AG04450 (cell line): ENCODE measurements at regions not wholly inside any gene's neighbourhood (a gene's known extent, or its start where the extent isn't known, plus 50 kb on each side); places are given as distances from the start of the nearest gene placed in this dataset.

ENCODE experiments used
- CTCF ChIA-PET: fragments of 300-600, 350-600 bp; formaldehyde crosslinking; extraction: SDS; loops from one replicate; lab custom pipeline; 2022; ENCODE audit warnings: antibody characterized with exemption, inconsistent platforms; lab: Charles Lee
- POLR2A ChIA-PET: fragments of 350-600 bp; formaldehyde crosslinking; extraction: SDS; loops from one replicate; lab custom pipeline; 2021; ENCODE audit warnings: antibody characterized with exemption, inconsistent platforms; lab: Yijun Ruan, JAX
- DNase-seq: peaks from one replicate; pipeline ENCODE4 v3.0.0-alpha.2; 2011; ENCODE audit warnings: low read depth, low spot score
- H3K27ac ChIP-seq: one replicate; pipeline ENCODE4 v1.5.1; 2012; ENCODE audit warnings: low read depth, low read length, control low read depth
- H3K27me3 ChIP-seq: one replicate; pipeline ENCODE4 v1.6.0; 2012; ENCODE audit warnings: low read length; ENCODE audit not compliant: control insufficient read depth, insufficient read depth
- H3K4me3 ChIP-seq: 2 replicates; pipeline ENCODE4 v1.5.1; 2011; ENCODE audit warnings: mild to moderate bottlenecking, low read depth, low read length, control low read depth
- H3K9me3 ChIP-seq: 2 replicates; pipeline ENCODE4 v1.5.1; 2012; ENCODE audit warnings: low read length; ENCODE audit not compliant: control insufficient read depth, insufficient read depth
- TF ChIP-seq, protein P1 (sequence below): IDR thresholded peaks from 2 replicates; pipeline ENCODE4 v1.5.1; 2011; ENCODE audit warnings: low read depth, low read length, control low read depth, inconsistent platforms

DNA sequence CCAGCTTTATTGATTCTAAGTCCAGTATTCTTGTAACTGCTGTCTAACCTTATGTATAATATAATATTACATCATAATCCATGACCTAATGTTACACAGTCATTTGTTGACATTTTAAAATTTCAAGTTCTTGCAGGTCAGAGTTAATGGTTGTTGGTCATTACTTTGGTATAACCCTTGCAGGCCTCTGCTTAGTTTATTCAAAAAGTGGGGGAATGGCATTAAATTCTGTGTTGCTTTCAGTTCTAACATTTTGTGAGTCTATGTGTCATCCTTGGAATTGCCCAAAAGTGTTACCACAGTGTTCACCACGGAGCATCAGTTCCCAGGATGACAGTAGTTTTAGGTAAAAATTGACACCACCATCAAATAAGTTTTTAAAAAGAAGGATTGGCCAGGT, 174.8 kb upstream of the BCL6 start:
- H3K9me3 ChIP-seq, result no peaks in the 10 kb centered on the region
- POLR2A ChIA-PET, result no interaction called here
- DNase-seq, result no peak
- H3K27me3 ChIP-seq, result no peaks in the 10 kb centered on the region
- TF ChIP-seq, protein P1, sequence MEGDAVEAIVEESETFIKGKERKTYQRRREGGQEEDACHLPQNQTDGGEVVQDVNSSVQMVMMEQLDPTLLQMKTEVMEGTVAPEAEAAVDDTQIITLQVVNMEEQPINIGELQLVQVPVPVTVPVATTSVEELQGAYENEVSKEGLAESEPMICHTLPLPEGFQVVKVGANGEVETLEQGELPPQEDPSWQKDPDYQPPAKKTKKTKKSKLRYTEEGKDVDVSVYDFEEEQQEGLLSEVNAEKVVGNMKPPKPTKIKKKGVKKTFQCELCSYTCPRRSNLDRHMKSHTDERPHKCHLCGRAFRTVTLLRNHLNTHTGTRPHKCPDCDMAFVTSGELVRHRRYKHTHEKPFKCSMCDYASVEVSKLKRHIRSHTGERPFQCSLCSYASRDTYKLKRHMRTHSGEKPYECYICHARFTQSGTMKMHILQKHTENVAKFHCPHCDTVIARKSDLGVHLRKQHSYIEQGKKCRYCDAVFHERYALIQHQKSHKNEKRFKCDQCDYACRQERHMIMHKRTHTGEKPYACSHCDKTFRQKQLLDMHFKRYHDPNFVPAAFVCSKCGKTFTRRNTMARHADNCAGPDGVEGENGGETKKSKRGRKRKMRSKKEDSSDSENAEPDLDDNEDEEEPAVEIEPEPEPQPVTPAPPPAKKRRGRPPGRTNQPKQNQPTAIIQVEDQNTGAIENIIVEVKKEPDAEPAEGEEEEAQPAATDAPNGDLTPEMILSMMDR, result no peak
- H3K27ac ChIP-seq, result no peak overlapping the region
- CTCF ChIA-PET, result no interaction called here
- no peak overlapping the region for H3K4me3 ChIP-seq

DNA sequence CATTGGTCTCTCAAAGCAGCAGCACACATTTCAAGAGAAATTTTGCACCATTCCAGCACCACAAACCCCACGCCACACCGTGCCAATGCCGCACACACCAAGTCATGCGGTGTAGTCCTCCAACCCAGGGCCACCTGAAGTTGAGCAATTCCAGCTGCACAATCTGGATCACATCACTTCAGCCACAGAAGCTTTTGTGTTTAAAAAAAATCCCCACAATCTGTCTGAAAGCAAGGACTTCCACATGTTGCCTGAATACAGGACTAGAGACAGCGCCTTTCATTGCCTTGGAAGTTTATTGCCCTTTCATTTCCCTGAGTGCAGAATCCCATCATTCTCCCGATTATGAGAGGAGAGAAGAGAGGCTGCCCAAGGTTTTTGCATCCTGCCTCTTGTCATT, 175.6 kb upstream of the BCL6 start:
- TF ChIP-seq, protein P1, result no peak
- Histone ChIP-seq H3K27me3 (no peaks in the 10 kb centered on the region), H3K4me3 (no peak overlapping the region), H3K9me3 (no peaks in the 10 kb centered on the region), H3K27ac (no peak overlapping the region)
- ChIA-PET CTCF (no interaction called here), POLR2A (no interaction called here)
- DNase-seq, result no peak

DNA sequence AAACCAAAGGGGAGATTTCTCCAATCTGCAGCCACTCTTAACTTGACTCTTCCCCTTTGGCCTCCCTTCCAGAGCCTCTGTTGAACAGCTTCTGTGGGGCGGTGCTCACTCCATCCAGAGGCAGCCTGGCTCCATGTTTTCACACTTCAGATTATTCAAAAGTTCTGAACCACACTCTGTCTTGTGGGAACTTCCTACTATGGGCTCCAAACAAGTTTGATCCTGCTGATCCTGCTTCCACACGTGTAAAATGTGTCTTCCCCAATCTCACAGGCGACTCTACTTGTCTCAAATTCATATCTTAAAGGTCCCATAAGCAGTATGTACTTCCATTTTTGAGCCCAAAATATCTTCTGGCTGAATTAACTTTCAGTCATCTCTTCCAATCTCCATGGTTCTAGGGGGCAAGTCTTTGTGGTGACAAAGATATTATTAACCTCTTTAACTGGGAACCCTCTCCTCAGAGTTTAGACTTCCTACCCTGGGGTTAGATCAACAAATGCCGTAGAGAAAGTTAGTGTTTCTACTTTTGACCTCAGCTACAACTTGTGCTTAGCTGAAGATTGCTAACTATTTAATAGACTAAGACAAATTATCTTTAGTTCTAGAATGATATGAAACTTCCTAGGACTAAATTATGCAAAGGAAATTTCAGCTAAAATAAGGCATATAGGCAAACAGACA, 176.3 kb upstream of the BCL6 start:
- Histone ChIP-seq H3K27ac (no peak overlapping the region), H3K9me3 (no peaks in the 10 kb centered on the region), H3K27me3 (no peaks in the 10 kb centered on the region), H3K4me3 (no peak overlapping the region)
- TF ChIP-seq, protein P1, result no peak
- ChIA-PET POLR2A (no interaction called here), CTCF (interaction anchor here (1.1 kb wide), 1 partner anchor 174 kb away, joined by 3 read pairs; no protein-coding TSS in a partner anchor)
- DNase-seq, result no peak

DNA sequence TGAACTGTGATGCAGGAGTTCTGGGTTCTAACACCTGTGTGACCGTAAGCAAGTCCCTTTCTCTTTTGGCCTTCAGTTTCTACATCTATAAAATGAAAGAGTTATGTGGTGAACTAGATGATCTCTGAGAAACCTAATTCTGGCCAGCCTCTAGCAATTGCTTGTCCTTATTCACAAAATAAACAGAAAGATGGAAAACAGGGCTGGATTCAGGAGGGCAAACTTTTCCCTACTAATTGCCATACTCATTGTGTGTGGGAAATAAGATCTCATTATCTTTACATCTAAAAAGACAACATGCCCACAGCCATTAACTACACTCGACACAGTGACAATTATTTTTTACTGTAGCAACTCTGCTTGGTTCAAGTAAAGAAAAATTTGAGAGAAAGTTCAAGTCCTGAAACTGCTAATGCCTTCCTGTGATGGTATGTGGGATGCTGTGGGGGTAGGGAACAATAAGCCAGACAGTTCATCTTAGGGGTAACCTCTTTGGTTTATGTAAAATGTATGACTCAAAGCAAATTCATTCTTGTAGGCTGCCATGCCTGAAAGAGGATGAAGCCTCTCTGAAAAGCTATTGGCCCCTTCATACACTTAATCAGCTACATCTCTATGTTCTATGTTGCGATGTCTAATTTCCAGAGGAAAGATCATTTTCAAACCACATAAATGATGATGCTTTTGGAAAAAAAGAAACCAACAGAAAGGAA, 177.6 kb upstream of the BCL6 start:
- no peak for DNase-seq
- Histone ChIP-seq H3K9me3 (no peaks in the 10 kb centered on the region), H3K4me3 (no peak overlapping the region), H3K27me3 (no peaks in the 10 kb centered on the region), H3K27ac (no peak overlapping the region)
- ChIA-PET POLR2A (no interaction called here), CTCF (interaction anchor here (1.1 to 1.5 kb wide), 2 partner anchors 175 to 176 kb away, joined by 3 read pairs; no protein-coding TSS in a partner anchor)
- TF ChIP-seq, protein P1, result no peak

DNA sequence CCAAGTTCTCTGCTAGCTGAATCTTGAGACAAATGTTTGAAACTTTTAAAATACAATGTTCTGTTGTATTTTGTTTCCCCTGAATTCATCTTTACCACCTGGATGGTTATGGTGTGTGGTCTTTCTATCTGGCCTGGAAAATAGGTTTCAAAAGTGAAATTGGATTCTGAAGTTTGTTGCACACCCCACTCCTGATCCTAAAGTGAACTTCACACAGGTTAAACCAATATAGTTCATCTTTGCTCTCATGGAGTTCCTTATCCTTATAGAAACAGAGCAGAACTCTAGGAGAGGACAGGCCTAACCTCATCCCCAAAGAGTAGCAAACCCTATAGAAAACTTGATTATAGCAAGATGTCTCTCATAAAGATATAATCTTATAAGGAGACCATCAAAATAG, 179.4 kb upstream of the BCL6 start:
- CTCF ChIA-PET, result interaction anchor here (1.5 kb wide), 1 partner anchor 177 kb away, joined by 3 read pairs; no protein-coding TSS in a partner anchor
- H3K9me3 ChIP-seq, result no peaks in the 10 kb centered on the region
- no peak overlapping the region for H3K27ac ChIP-seq
- no peak overlapping the region for H3K4me3 ChIP-seq
- POLR2A ChIA-PET, result no interaction called here
- TF ChIP-seq, protein P1, result no peak
- no peak for DNase-seq
- no peaks in the 10 kb centered on the region for H3K27me3 ChIP-seq
